ENCODE measurements at regions not wholly inside any gene's neighbourhood (a gene's known extent, or its start where the extent isn't known, plus 50 kb on each side); places are given as distances from the start of the nearest gene placed in this dataset.

DNA sequence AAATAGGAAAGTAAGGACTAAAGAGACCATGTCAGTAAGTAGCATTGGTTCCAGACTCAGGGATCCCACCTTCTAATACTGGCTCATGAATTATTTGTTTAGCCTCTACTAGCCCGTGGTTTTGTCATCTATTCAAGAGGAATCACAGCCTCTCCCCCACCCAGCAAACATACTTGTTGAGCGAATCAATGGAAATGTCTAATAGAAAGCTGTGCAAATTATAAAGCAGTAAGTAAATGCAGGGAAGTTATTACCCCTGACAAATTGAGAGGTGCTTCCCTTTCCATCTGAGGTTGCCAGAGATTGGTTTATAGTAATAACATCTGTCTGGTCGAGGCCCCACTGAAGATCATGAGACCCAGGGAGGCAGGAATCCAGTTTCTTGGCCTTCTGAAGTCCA, 219.3 kb upstream of the OSR1 start:
- intact Hi-C loops (cut with DNase I): no loop called here
- Histone ChIP-seq H3K4me3 (replicated peaks in 1 of 3) (no peak overlapping the region), H3K9me3 (no peaks in the 10 kb centered on the region), H3K36me3 (no peaks in the 10 kb centered on the region), H3K4me1 (no peaks in the 10 kb centered on the region), H3K27ac (no peak overlapping the region), H3K27me3 (no peaks in the 10 kb centered on the region)
- no peak for DNase-seq
- TF ChIP-seq, protein P1, sequence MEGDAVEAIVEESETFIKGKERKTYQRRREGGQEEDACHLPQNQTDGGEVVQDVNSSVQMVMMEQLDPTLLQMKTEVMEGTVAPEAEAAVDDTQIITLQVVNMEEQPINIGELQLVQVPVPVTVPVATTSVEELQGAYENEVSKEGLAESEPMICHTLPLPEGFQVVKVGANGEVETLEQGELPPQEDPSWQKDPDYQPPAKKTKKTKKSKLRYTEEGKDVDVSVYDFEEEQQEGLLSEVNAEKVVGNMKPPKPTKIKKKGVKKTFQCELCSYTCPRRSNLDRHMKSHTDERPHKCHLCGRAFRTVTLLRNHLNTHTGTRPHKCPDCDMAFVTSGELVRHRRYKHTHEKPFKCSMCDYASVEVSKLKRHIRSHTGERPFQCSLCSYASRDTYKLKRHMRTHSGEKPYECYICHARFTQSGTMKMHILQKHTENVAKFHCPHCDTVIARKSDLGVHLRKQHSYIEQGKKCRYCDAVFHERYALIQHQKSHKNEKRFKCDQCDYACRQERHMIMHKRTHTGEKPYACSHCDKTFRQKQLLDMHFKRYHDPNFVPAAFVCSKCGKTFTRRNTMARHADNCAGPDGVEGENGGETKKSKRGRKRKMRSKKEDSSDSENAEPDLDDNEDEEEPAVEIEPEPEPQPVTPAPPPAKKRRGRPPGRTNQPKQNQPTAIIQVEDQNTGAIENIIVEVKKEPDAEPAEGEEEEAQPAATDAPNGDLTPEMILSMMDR (IDR thresholded peaks at IDR 0.05): no peak
- no peak for TF ChIP-seq POLR2A (IDR thresholded peaks at IDR 0.05)
- 68 to 78% methylated on average over 3 of the region's 3 CpGs for WGBS, 2 donors

DNA sequence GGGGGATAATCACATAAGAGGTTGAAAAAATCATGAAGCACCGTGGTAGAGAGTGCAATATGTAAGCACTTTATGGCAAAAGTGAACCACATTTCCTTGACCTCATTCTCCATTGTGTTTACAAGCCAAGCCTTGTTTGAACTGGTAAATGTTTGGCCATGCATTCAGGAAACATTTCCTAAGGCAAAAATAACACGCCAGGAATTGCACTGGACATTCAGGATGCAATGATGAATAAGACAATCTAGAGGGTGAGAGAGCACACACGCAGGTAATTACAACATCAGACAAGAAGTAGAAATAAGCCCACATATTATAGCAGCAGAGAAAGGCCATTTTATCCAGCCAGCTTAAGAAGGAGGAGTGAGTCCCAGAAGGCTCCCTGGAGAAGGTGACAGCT, 218.0 kb upstream of the OSR1 start:
- no peak for TF ChIP-seq POLR2A (IDR thresholded peaks at IDR 0.05)
- Histone ChIP-seq H3K36me3 (no peaks in the 10 kb centered on the region), H3K27ac (no peak overlapping the region), H3K4me1 (no peaks in the 10 kb centered on the region), H3K4me3 (replicated peaks in 1 of 3) (no peak overlapping the region), H3K27me3 (no peaks in the 10 kb centered on the region), H3K9me3 (no peaks in the 10 kb centered on the region)
- 41 to 43% methylated on average over 3 of the region's 3 CpGs for WGBS, 2 donors
- intact Hi-C loops (cut with DNase I): no loop called here
- DNase-seq: no peak

DNA sequence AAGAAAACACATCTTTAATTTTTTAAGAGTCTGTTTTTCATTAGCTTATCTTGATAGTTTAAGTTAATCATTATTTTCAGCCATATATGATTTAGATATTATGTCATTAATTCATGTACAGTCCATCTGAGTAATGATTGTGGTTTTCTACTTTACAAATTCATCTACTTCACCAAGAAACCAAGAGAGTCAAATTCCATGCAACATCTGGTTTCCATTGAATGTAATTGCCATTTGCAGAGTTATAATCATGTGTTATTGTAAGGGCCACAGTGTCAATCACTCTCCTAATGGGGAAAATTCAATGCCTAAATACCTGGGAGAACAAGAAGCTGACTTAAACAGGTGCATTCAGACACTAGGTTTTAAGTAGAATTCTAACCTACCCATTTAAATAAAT, 217.2 kb upstream of the OSR1 start:
- TF ChIP-seq POLR2A (IDR thresholded peaks at IDR 0.05): no peak
- TF ChIP-seq, protein P1 (IDR thresholded peaks at IDR 0.05): no peak
- Histone ChIP-seq H3K9me3 (no peaks in the 10 kb centered on the region), H3K27ac (no peak overlapping the region), H3K27me3 (no peaks in the 10 kb centered on the region), H3K4me3 (replicated peaks in 1 of 3) (no peak overlapping the region), H3K4me1 (no peaks in the 10 kb centered on the region), H3K36me3 (no peaks in the 10 kb centered on the region)
- no peak for DNase-seq
- intact Hi-C loops (cut with DNase I): no loop called here

DNA sequence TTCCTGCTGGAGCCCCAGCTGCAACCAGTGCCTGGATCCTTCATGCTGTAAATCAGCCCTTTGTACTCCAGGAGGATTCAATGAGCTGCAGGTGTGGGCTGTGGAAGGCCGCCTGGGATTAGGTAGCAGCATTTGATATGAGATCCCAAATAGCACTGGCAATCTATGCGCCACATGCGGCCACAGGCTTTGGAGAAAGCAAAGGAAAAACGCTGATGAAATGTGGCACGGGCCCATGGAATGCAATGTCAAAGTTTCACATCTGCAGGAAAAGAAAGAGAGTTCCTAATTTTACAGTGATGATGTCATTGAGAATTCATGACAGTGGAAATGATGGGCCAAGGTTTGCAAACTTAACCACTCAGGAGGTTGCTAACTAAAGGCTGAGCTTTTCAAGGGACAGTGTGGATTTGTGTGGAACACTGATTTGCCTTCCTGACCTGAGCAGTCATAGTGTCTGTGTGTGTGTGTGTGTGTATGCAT, 216.4 kb upstream of the OSR1 start:
- peak in 1 of 2 donors; percentile 9 for DNase-seq

DNA sequence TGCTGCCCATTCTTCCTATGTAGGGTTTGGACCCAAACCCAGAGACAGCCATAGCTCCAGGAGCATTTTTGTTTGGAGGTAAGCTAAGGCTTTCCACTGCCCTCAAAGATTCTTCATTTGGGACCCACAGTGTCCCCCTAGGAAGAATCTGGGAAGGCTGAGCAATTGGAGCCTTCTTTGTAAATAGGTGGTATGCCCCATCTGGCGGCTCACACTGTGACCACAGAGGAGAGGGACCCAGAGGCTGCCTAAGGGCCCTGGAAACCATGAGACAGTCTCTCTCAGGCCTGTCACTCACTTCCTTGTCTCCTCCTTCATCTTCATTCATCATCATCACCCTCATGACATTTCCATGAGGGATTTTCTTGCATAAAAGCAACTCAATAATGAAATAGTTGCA, 215.4 kb upstream of the OSR1 start:
- H3K27me3 ChIP-seq: no peaks in the 10 kb centered on the region
- TF ChIP-seq, protein P1 (IDR thresholded peaks at IDR 0.05): no peak
- TF ChIP-seq POLR2A (IDR thresholded peaks at IDR 0.05): no peak
- no peak overlapping the region for H3K27ac ChIP-seq
- no peak overlapping the region for H3K4me3 ChIP-seq (replicated peaks in 1 of 3)
- 88 to 91% methylated on average over 1 of the region's 1 CpG for WGBS, 2 donors
- no peak for DNase-seq
- H3K36me3 ChIP-seq: no peaks in the 10 kb centered on the region
- intact Hi-C loops (cut with DNase I): no loop called here
- H3K9me3 ChIP-seq: no peaks in the 10 kb centered on the region
- no peaks in the 10 kb centered on the region for H3K4me1 ChIP-seq

More for the DNA sequence above, 216.4 kb upstream of the OSR1 start:
- no peak for TF ChIP-seq POLR2A (IDR thresholded peaks at IDR 0.05)
- TF ChIP-seq, protein P1 (IDR thresholded peaks at IDR 0.05): no peak
- Histone ChIP-seq H3K36me3 (no peaks in the 10 kb centered on the region), H3K9me3 (no peaks in the 10 kb centered on the region), H3K27me3 (no peaks in the 10 kb centered on the region), H3K27ac (no peak overlapping the region), H3K4me3 (replicated peaks in 1 of 3) (no peak overlapping the region), H3K4me1 (no peaks in the 10 kb centered on the region)
- intact Hi-C loops (cut with DNase I): no loop called here
- 48 to 67% methylated on average over 5 of the region's 5 CpGs for WGBS, 2 donors

DNA sequence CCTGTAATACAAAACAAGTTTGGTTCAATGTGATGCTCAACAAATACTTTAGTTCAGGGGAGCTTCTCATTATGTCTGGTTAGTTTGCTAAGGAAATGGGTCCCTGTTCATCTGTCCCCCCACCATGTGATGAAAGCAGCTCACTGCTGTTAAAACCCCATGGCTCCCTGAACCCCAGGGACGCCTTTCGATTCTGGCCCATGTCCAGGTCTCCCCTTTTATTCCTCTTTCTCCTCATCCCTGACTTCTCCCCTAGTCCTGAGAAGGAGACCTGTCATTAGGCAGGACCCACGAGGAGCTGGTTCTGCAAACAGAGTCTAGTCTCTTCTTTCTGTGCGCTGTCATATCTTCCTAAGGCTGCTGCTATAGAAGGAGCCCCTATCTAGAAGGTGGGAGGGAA, 213.3 kb upstream of the OSR1 start:
- H3K4me1 ChIP-seq: no peaks in the 10 kb centered on the region
- H3K27me3 ChIP-seq: no peaks in the 10 kb centered on the region
- no peaks in the 10 kb centered on the region for H3K9me3 ChIP-seq
- H3K27ac ChIP-seq: no peak overlapping the region
- WGBS, 2 donors: 79 to 88% methylated on average over 4 of the region's 4 CpGs
- intact Hi-C loops (cut with DNase I): no loop called here
- no peak for TF ChIP-seq POLR2A (IDR thresholded peaks at IDR 0.05)
- TF ChIP-seq, protein P1 (IDR thresholded peaks at IDR 0.05): no peak
- H3K4me3 ChIP-seq (replicated peaks in 1 of 3): no peak overlapping the region
- no peak for DNase-seq
- no peaks in the 10 kb centered on the region for H3K36me3 ChIP-seq
